ENCODE measurements at regions not wholly inside any gene's neighbourhood (a gene's known extent, or its start where the extent isn't known, plus 50 kb on each side); places are given as distances from the start of the nearest gene placed in this dataset.

- TF ChIP-seq CTCF (IDR thresholded peaks at IDR 0.05; ENCODE audit: low read depth, low read length) = no peak
- TF ChIP-seq POLR2A (IDR thresholded peaks at IDR 0.05; ENCODE audit: extremely low read depth, insufficient read length) = no peak
- TF ChIP-seq MAX (IDR thresholded peaks at IDR 0.05; ENCODE audit: low read depth, low read length) = no peak
- TF ChIP-seq MYC (IDR thresholded peaks at IDR 0.05; ENCODE audit: low read depth, low read length) = no peak
These were observed 140.5 kb upstream of the ZIC3 start for GRCh38 chrX:137425273-137425902.

Data from NB4 (cell line).